A549 (cell line): ENCODE measurements at regions not wholly inside any gene's neighbourhood (a gene's known extent, or its start where the extent isn't known, plus 50 kb on each side); places are given as distances from the start of the nearest gene placed in this dataset.

ENCODE experiments used
- ATAC-seq, 2 experiments: fragments of 200-7000 bp in 1 of 2; fragments of >200 bp in 1 of 2; cut with Nextera tagmentation in 1 of 2; cut with Tn5 transposase in 1 of 2; 3 replicates each; pipeline versions ENCODE4 v1.8.0 to v1.9.1; 2018 to 2020; ENCODE audit warnings: mild to moderate bottlenecking in 1 of 2, moderate library complexity in 1 of 2
- CTCF ChIA-PET: fragments of 300-600 bp; sonication (Branson Sonifier 250); formaldehyde crosslinking; extraction: SDS; loops from one replicate; lab custom pipeline; 2021; ENCODE audit warnings: antibody characterized with exemption, inconsistent platforms; lab: Yijun Ruan, JAX
- POLR2A ChIA-PET: fragments of 350-600 bp; formaldehyde crosslinking; extraction: SDS; loops from one replicate; lab custom pipeline; 2021; ENCODE audit warnings: antibody characterized with exemption, inconsistent platforms; lab: Yijun Ruan, JAX
- DNase-seq, 2 experiments: peaks; one replicate each; pipeline versions ENCODE4 v3.0.0 to v3.0.0-alpha.2; 2011 to 2016; ENCODE audit warnings: low read depth in 1 of 2, low spot score in 1 of 2
- FAIRE-seq: peaks from 2 replicates; lab custom pipeline; 2011; peaks lifted over from hg19 to GRCh38; lab: Jason Lieb, UNC
- H3K27ac ChIP-seq, 2 experiments: fragments of >200 bp; sonication (Bioruptor Twin); formaldehyde crosslinking; 3 replicates each; pipeline ENCODE4 v1.5.1; 2016 to 2017
- H3K4me1 ChIP-seq: fragments of >200 bp; sonication (Bioruptor Twin); formaldehyde crosslinking; 3 replicates; pipeline ENCODE4 v1.6.1; 2016
- H3K4me2 ChIP-seq: fragments of >200 bp; sonication (Bioruptor Twin); formaldehyde crosslinking; 3 replicates; pipeline ENCODE4 v1.6.1; 2016
- H3K4me3 ChIP-seq: fragments of >200 bp; sonication (Bioruptor Twin); formaldehyde crosslinking; 3 replicates; pipeline ENCODE4 v1.5.1; 2016
- H3K9me3 ChIP-seq: fragments of >200 bp; sonication (Bioruptor Twin); formaldehyde crosslinking; 3 replicates; pipeline ENCODE4 v1.6.1; 2016
- ATOH8 ChIP-seq: fragments of 250-450 bp; sonication (Bioruptor Pico); IDR thresholded peaks from 2 replicates; pipeline ENCODE4 v1.5.0; 2020; ENCODE audit warnings: low read depth, mild to moderate bottlenecking, moderate library complexity
- BCL3 ChIP-seq: fragments of >200 bp; sonication (Bioruptor Twin); formaldehyde crosslinking; IDR thresholded peaks from 3 replicates; pipeline ENCODE4 v1.6.1; 2016
- CBX8 ChIP-seq: fragments of 200-600 bp; sonication (generic); IDR thresholded peaks from 2 replicates; pipeline ENCODE4 v1.6.1; 2016
- EHF ChIP-seq: fragments of 250-450 bp; sonication (Bioruptor Pico); IDR thresholded peaks from 2 replicates; pipeline ENCODE4 v1.5.0; 2020; ENCODE audit warnings: mild to moderate bottlenecking
- ELK1 ChIP-seq: fragments of 150-350 bp; IDR thresholded peaks from 2 replicates; pipeline ENCODE4 v1.6.1; 2014; ENCODE audit warnings: low read depth, mild to moderate bottlenecking, low read length
- EP300 ChIP-seq, 2 experiments: fragments of >200 bp; sonication (Bioruptor Twin); formaldehyde crosslinking; IDR thresholded peaks; 2 replicates in 1 of 2; 3 replicates in 1 of 2; pipeline ENCODE4 v1.6.1; 2016 to 2017
- ESRRA ChIP-seq: fragments of 150-350 bp; IDR thresholded peaks from 2 replicates; pipeline ENCODE4 v1.6.1; 2014; ENCODE audit warnings: mild to moderate bottlenecking, low read length, borderline replicate concordance
- FOXS1 ChIP-seq: fragments of 250-450 bp; sonication (Bioruptor Pico); IDR thresholded peaks from 2 replicates; pipeline ENCODE4 v1.5.0; 2020; ENCODE audit warnings: mild to moderate bottlenecking, moderate library complexity
- HES2 ChIP-seq: fragments of >200 bp; sonication (Bioruptor Twin); formaldehyde crosslinking; IDR thresholded peaks from 2 replicates; pipeline ENCODE4 v1.6.1; 2016
- HEYL ChIP-seq: fragments of 250-450 bp; sonication (Bioruptor Pico); IDR thresholded peaks from 2 replicates; pipeline ENCODE4 v1.8.0; 2021; ENCODE audit warnings: mild to moderate bottlenecking, moderate library complexity
- JUN ChIP-seq, 2 experiments: fragments of >200 bp; sonication (Bioruptor Twin); formaldehyde crosslinking; IDR thresholded peaks; 2 replicates in 1 of 2; 3 replicates in 1 of 2; pipeline ENCODE4 v1.6.1; 2016 to 2017
- KDM1A ChIP-seq: fragments of 200-600 bp; sonication (generic); IDR thresholded peaks from 2 replicates; pipeline ENCODE4 v1.6.1; 2016; ENCODE audit warnings: low read depth, mild to moderate bottlenecking
- MAZ ChIP-seq: fragments of 150-350 bp; IDR thresholded peaks from 2 replicates; pipeline ENCODE4 v1.6.1; 2014; ENCODE audit warnings: antibody characterized with exemption, low read depth, low read length, borderline replicate concordance
- NFE2L2 ChIP-seq: fragments of 150-350 bp; conservative IDR thresholded peaks from 2 replicates; pipeline ENCODE4 v1.6.1; 2014; ENCODE audit warnings: low read length
- NPAS2 ChIP-seq: fragments of 250-450 bp; sonication (Bioruptor Pico); IDR thresholded peaks from 2 replicates; pipeline ENCODE4 v1.8.0; 2022; ENCODE audit warnings: mild to moderate bottlenecking, moderate library complexity, borderline replicate concordance
- PBX3 ChIP-seq: IDR thresholded peaks from 2 replicates; pipeline ENCODE4 v1.6.1; 2012
- PHF8 ChIP-seq: fragments of 200-600 bp; sonication (generic); IDR thresholded peaks from 2 replicates; pipeline ENCODE4 v1.6.1; 2016; ENCODE audit warnings: low read depth, mild to moderate bottlenecking, antibody characterized with exemption, moderate library complexity, borderline replicate concordance
- POLR2A ChIP-seq: IDR thresholded peaks from 2 replicates; pipeline ENCODE4 v1.6.1; 2012; ENCODE audit warnings: mild to moderate bottlenecking, low read length
- POLR2AphosphoS2 ChIP-seq: conservative IDR thresholded peaks from 2 replicates; pipeline ENCODE4 v1.6.1; 2012; ENCODE audit warnings: low read length, improper control_type of control experiment, inconsistent platforms
- RAD21 ChIP-seq, 2 experiments: fragments of >200 bp in 1 of 2; sonication (Bioruptor Twin) in 1 of 2; formaldehyde crosslinking in 1 of 2; IDR thresholded peaks in 1 of 2; conservative IDR thresholded peaks in 1 of 2; 2 replicates in 1 of 2; 3 replicates in 1 of 2; pipeline ENCODE4 v1.6.1; 2012 to 2018; ENCODE audit warnings: inconsistent platforms in 1 of 2
- SMC3 ChIP-seq: fragments of >200 bp; sonication (Bioruptor Twin); formaldehyde crosslinking; IDR thresholded peaks from 3 replicates; pipeline ENCODE4 v1.6.1; 2018; ENCODE audit warnings: inconsistent platforms
- SREBF2 ChIP-seq: fragments of 450-650 bp; IDR thresholded peaks from 2 replicates; pipeline ENCODE4 v1.6.1; 2014; ENCODE audit warnings: mild to moderate bottlenecking, moderate library complexity
- TFCP2L1 ChIP-seq: fragments of 250-450 bp; sonication (Bioruptor Pico); IDR thresholded peaks from 2 replicates; pipeline ENCODE4 v1.5.0; 2021; ENCODE audit warnings: mild to moderate bottlenecking
- TP53 ChIP-seq: fragments of 250-450 bp; sonication (Bioruptor Pico); IDR thresholded peaks from 2 replicates; pipeline ENCODE4 v1.5.0; 2021; ENCODE audit warnings: mild to moderate bottlenecking, moderate library complexity
- ZFP36 ChIP-seq: fragments of 450-650 bp; IDR thresholded peaks from 2 replicates; pipeline ENCODE4 v1.6.1; 2014; ENCODE audit warnings: borderline replicate concordance; ENCODE audit not compliant: partially characterized antibody
- WGBS: methylation state at CpG from one replicate; pipeline ENCODE4 v1.1.6; 2017; ENCODE audit errors: missing lambda C conversion rate; 5-methylcytosine and 5-hydroxymethylcytosine counted together

GRCh38 chr4:119728692-119729593 lies 100.3 kb upstream of the PDE5A start:
- no peak for FAIRE-seq
- no peaks in the 10 kb centered on the region for H3K9me3 ChIP-seq
- H3K27ac ChIP-seq: no peak overlapping the region
- no peak for ATAC-seq
- H3K4me3 ChIP-seq: no peak overlapping the region
- POLR2A ChIA-PET: no interaction called here
- DNase-seq: no peak
- CTCF ChIA-PET: interaction anchor here (0.8 kb wide), 1 partner anchor 101 kb away, joined by 4 read pairs; the partner anchor contains the start of gene PDE5A
- peak overlapping the region; percentile 47; the same call in 1 of the 3 replicates for H3K4me2 ChIP-seq
- no peak for TF ChIP-seq RAD21 (conservative IDR thresholded peaks at IDR 0.05 in 1 of 2, IDR thresholded peaks at IDR 0.05 in 1 of 2)
- no peak for TF ChIP-seq POLR2A
- no peak for TF ChIP-seq ZFP36
- no peak for TF ChIP-seq ESRRA
- no peak for TF ChIP-seq PHF8
- no peak for TF ChIP-seq TP53 (CRISPR knock-in tag)
- TF ChIP-seq EP300 (IDR thresholded peaks at IDR 0.05): no peak
- TF ChIP-seq BCL3: no peak
- no peak for TF ChIP-seq NFE2L2
- TF ChIP-seq EHF: no peak
- TF ChIP-seq POLR2AphosphoS2: no peak
- TF ChIP-seq TFCP2L1 (CRISPR knock-in tag): no peak
- no peak for TF ChIP-seq HEYL
- TF ChIP-seq NPAS2 (CRISPR knock-in tag): no peak
- no peak for TF ChIP-seq KDM1A
- TF ChIP-seq SREBF2: no peak
- TF ChIP-seq PBX3: no peak
- TF ChIP-seq SMC3: no peak
- no peak for TF ChIP-seq FOXS1 (CRISPR knock-in tag)
- H3K4me1 ChIP-seq: peaks cover 19% of the 10 kb centered on the region
- 90% methylated on average over 2 of the region's 2 CpGs for WGBS

GRCh38 chr4:119728185-119728584 lies 99.6 kb upstream of the PDE5A start:
- WGBS: 67% methylated on average over 1 of the region's 1 CpG
- Histone ChIP-seq H3K27ac (no peak overlapping the region), H3K4me1 (peaks cover 19% of the 10 kb centered on the region), H3K4me2 (no peak overlapping the region), H3K9me3 (no peaks in the 10 kb centered on the region), H3K4me3 (no peak overlapping the region)
- no peak for ATAC-seq
- POLR2A ChIA-PET: no interaction called here
- no peak for DNase-seq
- FAIRE-seq: no peak
- CTCF ChIA-PET: interaction anchor here (0.8 kb wide), 1 partner anchor 100 kb away, joined by 4 read pairs; the partner anchor contains the start of gene PDE5A
- TF ChIP-seq JUN (IDR thresholded peaks at IDR 0.05): no peak
- TF ChIP-seq RAD21 (conservative IDR thresholded peaks at IDR 0.05 in 1 of 2, IDR thresholded peaks at IDR 0.05 in 1 of 2): no peak
- no peak for TF ChIP-seq MAZ
- no peak for TF ChIP-seq CBX8
- TF ChIP-seq HEYL: no peak
- no peak for TF ChIP-seq ATOH8 (CRISPR knock-in tag)
- no peak for TF ChIP-seq ELK1
- TF ChIP-seq HES2: no peak
- TF ChIP-seq FOXS1 (CRISPR knock-in tag): no peak
